HL-60 (cell line): ENCODE measurements at regions not wholly inside any gene's neighbourhood (a gene's known extent, or its start where the extent isn't known, plus 50 kb on each side); places are given as distances from the start of the nearest gene placed in this dataset.

ENCODE experiments used
- DNase-seq, 2 experiments: peaks; one replicate each; pipeline ENCODE4 v3.0.0-alpha.2; 2010 to 2020; ENCODE audit warnings: low read depth in 1 of 2, low spot score in 1 of 2
- H3K27ac ChIP-seq: fragments of 250-450 bp; sonication (Bioruptor Pico); replicated peaks from 2 replicates; pipeline ENCODE4 v1.5.1; 2020; ENCODE audit warnings: mild to moderate bottlenecking, moderate library complexity
- H3K27me3 ChIP-seq: fragments of 250-450 bp; sonication (Bioruptor Pico); 2 replicates; pipeline ENCODE4 v1.5.1; 2021; ENCODE audit warnings: mild to moderate bottlenecking, moderate library complexity; ENCODE audit not compliant: insufficient read depth, poor library complexity, severe bottlenecking
- H3K4me3 ChIP-seq: replicated peaks from 2 replicates; pipeline ENCODE4 v1.5.1; 2011; ENCODE audit warnings: mild to moderate bottlenecking, control low read depth, low read length; ENCODE audit not compliant: insufficient read depth
- GABPA ChIP-seq: IDR thresholded peaks from 2 replicates; pipeline ENCODE4 v1.6.1; 2012; ENCODE audit warnings: low read depth
- POLR2AphosphoS5 ChIP-seq: IDR thresholded peaks from 2 replicates; pipeline ENCODE4 v1.6.1; 2012; ENCODE audit warnings: low read depth
- SPI1 ChIP-seq: IDR thresholded peaks from 2 replicates; pipeline ENCODE4 v1.6.1; 2012; ENCODE audit warnings: low read depth, mild to moderate bottlenecking, borderline replicate concordance
- TF ChIP-seq, protein P1 (sequence below): IDR thresholded peaks from 2 replicates; pipeline ENCODE4 v1.6.1; 2012; ENCODE audit warnings: low read depth; ENCODE audit not compliant: insufficient replicate concordance
- TF ChIP-seq, protein P2 (sequence below): IDR thresholded peaks from one replicate; pipeline ENCODE4 v1.5.1; 2011; ENCODE audit warnings: low read length, control low read depth, inconsistent platforms; ENCODE audit not compliant: insufficient read depth

DNA sequence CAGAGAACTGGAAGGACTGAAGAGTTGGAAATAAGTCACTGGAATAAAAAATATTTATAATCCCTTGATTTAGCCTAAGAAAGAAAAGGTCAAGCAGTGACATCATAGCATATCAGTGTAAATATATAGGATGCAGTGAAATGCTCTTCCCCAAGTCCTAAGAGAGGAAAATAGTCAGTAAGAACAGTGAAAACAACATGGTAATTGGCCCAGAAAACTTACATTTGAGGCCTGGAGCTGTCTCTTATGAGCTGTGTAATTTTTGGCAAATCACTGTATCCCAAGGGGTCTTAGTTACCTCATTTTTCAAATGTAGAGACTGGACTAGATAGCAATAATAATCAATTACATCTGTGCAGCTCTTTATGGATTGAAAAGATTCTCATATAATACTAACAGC is 255.7 kb upstream of the AR start:
- TF ChIP-seq, protein P1, sequence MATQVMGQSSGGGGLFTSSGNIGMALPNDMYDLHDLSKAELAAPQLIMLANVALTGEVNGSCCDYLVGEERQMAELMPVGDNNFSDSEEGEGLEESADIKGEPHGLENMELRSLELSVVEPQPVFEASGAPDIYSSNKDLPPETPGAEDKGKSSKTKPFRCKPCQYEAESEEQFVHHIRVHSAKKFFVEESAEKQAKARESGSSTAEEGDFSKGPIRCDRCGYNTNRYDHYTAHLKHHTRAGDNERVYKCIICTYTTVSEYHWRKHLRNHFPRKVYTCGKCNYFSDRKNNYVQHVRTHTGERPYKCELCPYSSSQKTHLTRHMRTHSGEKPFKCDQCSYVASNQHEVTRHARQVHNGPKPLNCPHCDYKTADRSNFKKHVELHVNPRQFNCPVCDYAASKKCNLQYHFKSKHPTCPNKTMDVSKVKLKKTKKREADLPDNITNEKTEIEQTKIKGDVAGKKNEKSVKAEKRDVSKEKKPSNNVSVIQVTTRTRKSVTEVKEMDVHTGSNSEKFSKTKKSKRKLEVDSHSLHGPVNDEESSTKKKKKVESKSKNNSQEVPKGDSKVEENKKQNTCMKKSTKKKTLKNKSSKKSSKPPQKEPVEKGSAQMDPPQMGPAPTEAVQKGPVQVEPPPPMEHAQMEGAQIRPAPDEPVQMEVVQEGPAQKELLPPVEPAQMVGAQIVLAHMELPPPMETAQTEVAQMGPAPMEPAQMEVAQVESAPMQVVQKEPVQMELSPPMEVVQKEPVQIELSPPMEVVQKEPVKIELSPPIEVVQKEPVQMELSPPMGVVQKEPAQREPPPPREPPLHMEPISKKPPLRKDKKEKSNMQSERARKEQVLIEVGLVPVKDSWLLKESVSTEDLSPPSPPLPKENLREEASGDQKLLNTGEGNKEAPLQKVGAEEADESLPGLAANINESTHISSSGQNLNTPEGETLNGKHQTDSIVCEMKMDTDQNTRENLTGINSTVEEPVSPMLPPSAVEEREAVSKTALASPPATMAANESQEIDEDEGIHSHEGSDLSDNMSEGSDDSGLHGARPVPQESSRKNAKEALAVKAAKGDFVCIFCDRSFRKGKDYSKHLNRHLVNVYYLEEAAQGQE = no peak
- H3K4me3 ChIP-seq = no peak overlapping the region

DNA sequence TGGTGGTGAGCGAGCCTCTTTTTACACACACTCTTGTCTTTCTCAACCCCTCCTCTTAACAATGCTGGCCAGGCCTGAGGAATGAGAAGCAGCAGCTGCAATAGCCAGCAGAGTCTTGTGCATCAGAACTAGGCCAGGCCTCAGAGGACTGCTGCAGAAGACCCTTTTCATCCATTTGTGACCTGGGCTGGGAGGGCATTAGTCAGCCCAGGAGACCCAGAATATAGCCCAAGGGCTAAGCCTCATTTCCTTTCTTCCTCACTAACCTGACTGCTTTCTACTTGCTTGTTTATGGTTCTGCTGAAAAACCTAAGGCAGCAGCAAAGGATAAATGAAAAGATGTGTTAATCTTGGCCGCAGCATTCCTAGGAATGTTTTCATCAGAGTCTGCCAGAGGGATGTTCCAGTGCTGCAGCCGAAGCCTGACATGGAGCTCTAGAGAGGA is 254.7 kb upstream of the AR start:
- Histone ChIP-seq H3K27ac (no peak overlapping the region), H3K4me3 (no peak overlapping the region), H3K27me3 (no peaks in the 10 kb centered on the region)
- TF ChIP-seq POLR2AphosphoS5 (no peak), SPI1 (no peak), GABPA (no peak)
- TF ChIP-seq, protein P1 = no peak
- TF ChIP-seq, protein P2, sequence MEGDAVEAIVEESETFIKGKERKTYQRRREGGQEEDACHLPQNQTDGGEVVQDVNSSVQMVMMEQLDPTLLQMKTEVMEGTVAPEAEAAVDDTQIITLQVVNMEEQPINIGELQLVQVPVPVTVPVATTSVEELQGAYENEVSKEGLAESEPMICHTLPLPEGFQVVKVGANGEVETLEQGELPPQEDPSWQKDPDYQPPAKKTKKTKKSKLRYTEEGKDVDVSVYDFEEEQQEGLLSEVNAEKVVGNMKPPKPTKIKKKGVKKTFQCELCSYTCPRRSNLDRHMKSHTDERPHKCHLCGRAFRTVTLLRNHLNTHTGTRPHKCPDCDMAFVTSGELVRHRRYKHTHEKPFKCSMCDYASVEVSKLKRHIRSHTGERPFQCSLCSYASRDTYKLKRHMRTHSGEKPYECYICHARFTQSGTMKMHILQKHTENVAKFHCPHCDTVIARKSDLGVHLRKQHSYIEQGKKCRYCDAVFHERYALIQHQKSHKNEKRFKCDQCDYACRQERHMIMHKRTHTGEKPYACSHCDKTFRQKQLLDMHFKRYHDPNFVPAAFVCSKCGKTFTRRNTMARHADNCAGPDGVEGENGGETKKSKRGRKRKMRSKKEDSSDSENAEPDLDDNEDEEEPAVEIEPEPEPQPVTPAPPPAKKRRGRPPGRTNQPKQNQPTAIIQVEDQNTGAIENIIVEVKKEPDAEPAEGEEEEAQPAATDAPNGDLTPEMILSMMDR = no peak
- no peak for DNase-seq

More for the DNA sequence above, 255.7 kb upstream of the AR start:
- H3K27ac ChIP-seq = no peak overlapping the region
- H3K27me3 ChIP-seq = no peaks in the 10 kb centered on the region
- no peak for DNase-seq

DNA sequence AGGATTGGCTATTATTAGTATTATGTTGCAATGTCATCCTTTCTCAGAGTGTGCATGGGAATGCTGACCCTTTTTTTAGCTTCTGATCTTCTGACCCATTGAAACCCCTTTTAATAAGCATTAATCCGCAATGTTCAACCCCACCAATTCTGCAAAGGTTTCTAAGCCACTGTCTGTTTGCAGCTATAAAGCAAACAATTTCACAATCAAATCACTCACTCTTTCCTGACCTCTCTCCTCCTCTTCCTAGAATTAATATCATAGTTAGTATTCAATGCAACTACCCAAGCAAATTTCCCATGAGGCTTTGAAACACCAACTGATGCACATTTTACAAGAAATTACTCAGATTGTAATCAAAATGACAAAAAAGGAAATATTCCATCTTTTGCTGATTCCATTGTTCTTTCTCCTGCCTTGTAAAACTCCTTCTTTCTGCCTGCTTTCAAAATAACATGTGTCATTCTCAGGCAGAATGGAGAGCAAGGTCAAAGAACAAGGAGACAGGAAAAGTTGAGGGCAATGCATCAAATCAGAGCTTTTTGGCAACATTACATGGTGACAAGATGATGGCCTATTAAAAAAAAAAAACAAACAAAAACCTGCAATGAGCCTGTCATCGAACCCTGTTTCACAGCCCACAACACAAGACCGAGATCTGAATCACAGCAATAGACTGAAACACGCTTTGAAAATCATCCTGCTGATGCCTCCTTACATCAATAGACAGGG is 253.2 kb upstream of the AR start:
- TF ChIP-seq, protein P1 = no peak
- TF ChIP-seq, protein P2 = no peak
- TF ChIP-seq GABPA (no peak), SPI1 (no peak), POLR2AphosphoS5 (no peak)
- H3K4me3 ChIP-seq = no peak overlapping the region
- no peak overlapping the region for H3K27ac ChIP-seq
- DNase-seq = no peak
- H3K27me3 ChIP-seq = no peaks in the 10 kb centered on the region
